Prostate gland (tissue), 2 donors: ENCODE measurements at regions not wholly inside any gene's neighbourhood (a gene's known extent, or its start where the extent isn't known, plus 50 kb on each side); places are given as distances from the start of the nearest gene placed in this dataset.

Source experiments
- POLR2A ChIP-seq: fragments of 450-650 bp; IDR thresholded peaks from one replicate; pipeline ENCODE4 v1.6.1; 2016; ENCODE audit warnings: antibody characterized with exemption, mild to moderate bottlenecking
- TF ChIP-seq, protein P1 (sequence below), 4 experiments: fragments of 200-600 bp in 2 of 4; fragments of 450-650 bp in 2 of 4; sonication (generic) in 2 of 4; IDR thresholded peaks; 1 replicate in 3 of 4; 2 replicates in 1 of 4; pipeline ENCODE4 v1.5.1; 2016 to 2019; ENCODE audit warnings: antibody characterized with exemption in 4 of 4, mild to moderate bottlenecking in 2 of 4, moderate library complexity in 2 of 4

DNA sequence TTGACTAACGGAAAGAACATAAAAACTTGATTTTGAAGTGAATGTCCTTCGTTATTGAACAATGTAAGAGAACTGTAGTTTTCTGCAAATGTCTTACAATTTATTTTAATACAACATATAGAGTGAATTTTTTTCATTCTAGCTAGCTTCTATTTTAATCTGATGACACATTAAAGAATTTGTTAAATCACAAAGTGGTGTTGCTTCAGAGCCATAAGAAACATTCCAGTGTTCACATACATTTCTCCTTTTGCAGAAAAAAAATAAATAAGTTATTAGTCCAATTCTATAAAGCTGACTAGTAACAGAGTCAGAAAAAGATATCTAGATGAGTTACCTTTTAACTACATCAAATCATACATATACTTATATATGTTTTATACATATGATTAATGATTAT is 914.3 kb upstream of the SLC39A10 start:
- TF ChIP-seq POLR2A, result no peak
- TF ChIP-seq, protein P1, sequence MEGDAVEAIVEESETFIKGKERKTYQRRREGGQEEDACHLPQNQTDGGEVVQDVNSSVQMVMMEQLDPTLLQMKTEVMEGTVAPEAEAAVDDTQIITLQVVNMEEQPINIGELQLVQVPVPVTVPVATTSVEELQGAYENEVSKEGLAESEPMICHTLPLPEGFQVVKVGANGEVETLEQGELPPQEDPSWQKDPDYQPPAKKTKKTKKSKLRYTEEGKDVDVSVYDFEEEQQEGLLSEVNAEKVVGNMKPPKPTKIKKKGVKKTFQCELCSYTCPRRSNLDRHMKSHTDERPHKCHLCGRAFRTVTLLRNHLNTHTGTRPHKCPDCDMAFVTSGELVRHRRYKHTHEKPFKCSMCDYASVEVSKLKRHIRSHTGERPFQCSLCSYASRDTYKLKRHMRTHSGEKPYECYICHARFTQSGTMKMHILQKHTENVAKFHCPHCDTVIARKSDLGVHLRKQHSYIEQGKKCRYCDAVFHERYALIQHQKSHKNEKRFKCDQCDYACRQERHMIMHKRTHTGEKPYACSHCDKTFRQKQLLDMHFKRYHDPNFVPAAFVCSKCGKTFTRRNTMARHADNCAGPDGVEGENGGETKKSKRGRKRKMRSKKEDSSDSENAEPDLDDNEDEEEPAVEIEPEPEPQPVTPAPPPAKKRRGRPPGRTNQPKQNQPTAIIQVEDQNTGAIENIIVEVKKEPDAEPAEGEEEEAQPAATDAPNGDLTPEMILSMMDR (IDR thresholded peaks at IDR 0.05), result no peak
